HepG2 (cell line): ENCODE measurements at regions not wholly inside any gene's neighbourhood (a gene's known extent, or its start where the extent isn't known, plus 50 kb on each side); places are given as distances from the start of the nearest gene placed in this dataset.

ENCODE experiments used
- ATAC-seq: fragments of 200-7000 bp; cut with Tn5 transposase; 3 replicates; pipeline ENCODE4 v1.9.1; 2020; ENCODE audit warnings: mild to moderate bottlenecking, moderate library complexity
- BruUV-seq: library from RNA; stranded (reverse); fragments of 400-500 nt; replicated peaks from 2 replicates; lab custom pipeline; 2021; lab: Mats Ljungman, UMichigan
- CTCF ChIA-PET: fragments of 300-600 bp; formaldehyde crosslinking; extraction: SDS; loops from one replicate; lab custom pipeline; 2021; ENCODE audit warnings: low total read pairs, inconsistent platforms, low intra/inter-chr PET ratio; lab: Yijun Ruan, JAX
- POLR2A ChIA-PET: fragments of 350-600 bp; sonication (Branson Sonifier 250); formaldehyde crosslinking; loops from one replicate; lab custom pipeline; 2020; ENCODE audit warnings: antibody characterized with exemption, inconsistent platforms; lab: Yijun Ruan, JAX
- DNase-seq: peaks from one replicate; pipeline ENCODE4 v3.0.0-alpha.2; 2015; ENCODE audit warnings: low spot score
- FAIRE-seq: peaks from 3 replicates; lab custom pipeline; 2011; peaks lifted over from hg19 to GRCh38; lab: Jason Lieb, UNC
- H2AFZ ChIP-seq: one replicate; pipeline ENCODE4 v1.6.1; 2011; ENCODE audit warnings: low read length, inconsistent platforms
- H3K27ac ChIP-seq: fragments of 300-600 bp; 3 replicates; pipeline ENCODE4 v1.8.0; 2011; ENCODE audit warnings: mixed run types, mild to moderate bottlenecking, mixed read lengths, low read length, inconsistent platforms; ENCODE audit not compliant: insufficient read depth; ENCODE audit errors: extremely low read length
- H3K27me3 ChIP-seq, 2 experiments: fragments of 200-600 bp in 1 of 2; 2 replicates in 1 of 2; 3 replicates in 1 of 2; pipeline versions ENCODE4 v1.6.0 to v1.8.0; 2011; ENCODE audit warnings: low read length in 2 of 2, mild to moderate bottlenecking in 2 of 2, moderate library complexity in 2 of 2, inconsistent platforms in 1 of 2; ENCODE audit not compliant: insufficient read depth in 2 of 2, control insufficient read depth in 1 of 2
- H3K36me3 ChIP-seq, 2 experiments: fragments of 200-600 bp in 1 of 2; replicated peaks in 1 of 2; 2 replicates in 1 of 2; 3 replicates in 1 of 2; pipeline versions ENCODE4 v1.5.1 to v1.8.0; 2011; ENCODE audit warnings: low read length in 2 of 2, inconsistent platforms in 1 of 2; ENCODE audit not compliant: insufficient read depth in 2 of 2, control insufficient read depth in 1 of 2
- H3K4me1 ChIP-seq: 2 replicates; pipeline ENCODE4 v1.5.1; 2012; ENCODE audit warnings: low read length, inconsistent platforms; ENCODE audit not compliant: insufficient read depth
- H3K4me2 ChIP-seq: 2 replicates; pipeline ENCODE4 v1.6.0; 2011; ENCODE audit warnings: low read depth, low read length, inconsistent platforms
- H3K4me3 ChIP-seq, 3 experiments: fragments of 200-600 bp in 1 of 3; sonication (generic), shearing (Covaris generic) in 1 of 3; replicated peaks in 1 of 3; 2 replicates each; pipeline ENCODE4 v1.5.1; 2011 to 2016; ENCODE audit warnings: low read length in 3 of 3, inconsistent platforms in 2 of 3, low read depth in 2 of 3, mild to moderate bottlenecking in 2 of 3, control low read depth in 1 of 3, mixed read lengths in 1 of 3; ENCODE audit not compliant: insufficient read depth in 1 of 3
- H3K79me2 ChIP-seq: one replicate; pipeline ENCODE4 v1.6.1; 2011; ENCODE audit warnings: low read length, inconsistent platforms; ENCODE audit not compliant: insufficient read depth
- H3K9ac ChIP-seq: 2 replicates; pipeline ENCODE4 v1.6.0; 2011; ENCODE audit warnings: mild to moderate bottlenecking, low read depth, low read length, inconsistent platforms; ENCODE audit not compliant: insufficient read depth
- H3K9me3 ChIP-seq: 2 replicates; pipeline ENCODE4 v1.5.1; 2012; ENCODE audit warnings: mild to moderate bottlenecking, low read length
- H4K20me1 ChIP-seq: 2 replicates; pipeline ENCODE4 v1.6.0; 2011; ENCODE audit warnings: inconsistent platforms, mild to moderate bottlenecking, low read length, moderate library complexity; ENCODE audit not compliant: insufficient read depth
- CC2D1A ChIP-seq: sonication (generic); formaldehyde crosslinking; IDR thresholded peaks from 2 replicates; pipeline ENCODE4 v1.8.1; 2023; ENCODE audit warnings: mild to moderate bottlenecking, missing genetic modification reagents
- IKZF1 ChIP-seq: fragments of 450-650 bp; IDR thresholded peaks from 2 replicates; pipeline ENCODE4 v1.7.1; 2016
- ISL2 ChIP-seq: sonication (generic); formaldehyde crosslinking; IDR thresholded peaks from 2 replicates; pipeline ENCODE4 v1.5.0; 2020; ENCODE audit warnings: missing genetic modification reagents
- RXRB ChIP-seq: IDR thresholded peaks from 2 replicates; pipeline ENCODE4 v1.6.1; 2016; ENCODE audit warnings: borderline replicate concordance, missing genetic modification reagents, missing compliant biosample characterization
- U2AF2 ChIP-seq: fragments of 200-400 bp; formaldehyde crosslinking; IDR thresholded peaks from 2 replicates; pipeline ENCODE4 v1.6.1; 2017; ENCODE audit warnings: low read depth, mild to moderate bottlenecking, low read length
- ZNF160 ChIP-seq: sonication (generic); formaldehyde crosslinking; IDR thresholded peaks from 2 replicates; pipeline ENCODE4 v1.8.0; 2022; ENCODE audit warnings: mild to moderate bottlenecking, inconsistent platforms, missing genetic modification reagents
- WGBS: methylation state at CpG from one replicate; pipeline ENCODE4 v1.1.6; 2017; ENCODE audit warnings: low lambda C conversion rate; 5-methylcytosine and 5-hydroxymethylcytosine counted together
- in situ Hi-C: cut with HindIII; loops from 2 replicates; pipeline ENCODE4 v1.10.0; 2017; ENCODE audit warnings: low pct_unique_long_range_greater_than_20kb; ENCODE audit not compliant: extremely low pct_ligation_motif_present
- intact Hi-C: fragments of 100-400 bp; cut with micrococcal nuclease; formaldehyde crosslinking; loops from one replicate; pipeline ENCODE4 v1.10.0; 2022; ENCODE audit not compliant: unreplicated experiment
- TF ChIP-seq, protein P1 (sequence below): sonication (generic); formaldehyde crosslinking; IDR thresholded peaks from 2 replicates; pipeline ENCODE4 v1.5.0; 2020; ENCODE audit warnings: mild to moderate bottlenecking, missing genetic modification reagents
- TF ChIP-seq, protein P2 (sequence below): sonication (generic); formaldehyde crosslinking; IDR thresholded peaks from 2 replicates; pipeline ENCODE4 v1.4.0; 2020; ENCODE audit warnings: missing genetic modification reagents; ENCODE audit errors: not compliant biosample characterization

DNA sequence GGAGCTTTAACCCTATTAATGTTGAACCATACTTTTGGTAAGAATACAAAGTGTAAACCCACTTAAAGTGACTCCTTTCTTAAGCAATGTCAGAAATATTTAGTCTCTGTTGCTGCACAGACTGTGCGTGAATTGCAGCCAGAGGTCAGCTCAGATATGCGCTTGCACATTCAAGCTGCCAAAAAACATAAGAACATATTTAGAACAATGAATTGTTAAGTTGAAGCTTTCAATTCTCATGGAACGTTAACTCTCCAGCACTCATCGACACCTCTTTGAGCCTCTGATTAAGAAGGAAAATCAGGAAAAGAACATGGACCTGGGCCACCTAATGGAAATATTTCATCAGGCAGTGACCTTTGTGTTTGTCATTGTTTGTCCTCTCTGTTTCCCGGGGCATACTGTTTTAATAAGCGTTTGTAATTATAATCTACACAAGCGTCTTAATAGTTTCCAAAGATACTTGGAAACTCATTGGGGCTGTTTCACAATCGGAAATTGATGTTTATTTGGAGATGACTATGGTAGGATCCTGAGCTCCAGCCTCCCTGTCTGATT is 193.0 kb upstream of the CELF2 start (continued):
- TF ChIP-seq U2AF2 (no peak), RXRB (no peak), CC2D1A (no peak), IKZF1 (no peak)
- TF ChIP-seq, protein P1, sequence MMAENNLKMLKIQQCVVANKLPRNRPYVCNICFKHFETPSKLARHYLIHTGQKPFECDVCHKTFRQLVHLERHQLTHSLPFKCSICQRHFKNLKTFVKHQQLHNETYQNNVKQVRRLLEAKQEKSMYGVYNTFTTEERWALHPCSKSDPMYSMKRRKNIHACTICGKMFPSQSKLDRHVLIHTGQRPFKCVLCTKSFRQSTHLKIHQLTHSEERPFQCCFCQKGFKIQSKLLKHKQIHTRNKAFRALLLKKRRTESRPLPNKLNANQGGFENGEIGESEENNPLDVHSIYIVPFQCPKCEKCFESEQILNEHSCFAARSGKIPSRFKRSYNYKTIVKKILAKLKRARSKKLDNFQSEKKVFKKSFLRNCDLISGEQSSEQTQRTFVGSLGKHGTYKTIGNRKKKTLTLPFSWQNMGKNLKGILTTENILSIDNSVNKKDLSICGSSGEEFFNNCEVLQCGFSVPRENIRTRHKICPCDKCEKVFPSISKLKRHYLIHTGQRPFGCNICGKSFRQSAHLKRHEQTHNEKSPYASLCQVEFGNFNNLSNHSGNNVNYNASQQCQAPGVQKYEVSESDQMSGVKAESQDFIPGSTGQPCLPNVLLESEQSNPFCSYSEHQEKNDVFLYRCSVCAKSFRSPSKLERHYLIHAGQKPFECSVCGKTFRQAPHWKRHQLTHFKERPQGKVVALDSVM (CRISPR knock-in tag), result no peak
- TF ChIP-seq, protein P2, sequence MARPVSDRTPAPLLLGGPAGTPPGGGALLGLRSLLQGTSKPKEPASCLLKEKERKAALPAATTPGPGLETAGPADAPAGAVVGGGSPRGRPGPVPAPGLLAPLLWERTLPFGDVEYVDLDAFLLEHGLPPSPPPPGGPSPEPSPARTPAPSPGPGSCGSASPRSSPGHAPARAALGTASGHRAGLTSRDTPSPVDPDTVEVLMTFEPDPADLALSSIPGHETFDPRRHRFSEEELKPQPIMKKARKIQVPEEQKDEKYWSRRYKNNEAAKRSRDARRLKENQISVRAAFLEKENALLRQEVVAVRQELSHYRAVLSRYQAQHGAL (CRISPR knock-in tag), result no peak

DNA sequence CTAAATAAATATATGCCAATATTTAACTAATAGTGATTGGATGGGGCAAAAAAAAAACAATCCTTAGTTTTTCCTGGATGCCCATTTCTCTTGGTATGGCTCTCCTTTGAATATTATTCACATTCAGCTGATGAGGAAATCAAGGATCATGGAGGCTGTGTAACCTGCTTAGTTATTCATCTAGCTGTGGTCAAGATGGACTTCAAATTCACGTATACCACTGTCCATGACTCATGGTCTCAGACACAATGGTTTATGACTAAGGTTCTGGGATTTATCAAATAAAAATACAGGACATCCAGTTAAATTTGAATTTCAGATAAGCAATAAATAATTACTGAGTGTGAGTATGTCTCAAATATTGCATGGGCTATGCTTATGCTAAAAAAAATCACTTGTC is 191.5 kb upstream of the CELF2 start:
- in situ Hi-C loops, result no loop called here
- H2AFZ ChIP-seq, result no peak overlapping the region
- no peaks in the 10 kb centered on the region for H3K4me1 ChIP-seq
- H3K9ac ChIP-seq, result no peak overlapping the region
- 5% methylated on average over 1 of the region's 1 CpG for WGBS
- no TSS peak for BruUV-seq
- H4K20me1 ChIP-seq, result no peaks in the 10 kb centered on the region
- intact Hi-C loops, result no loop called here
- H3K9me3 ChIP-seq, result peaks cover 6% of the 10 kb centered on the region; the same call in 1 of the 2 replicates
- DNase-seq (no peak), ATAC-seq (no peak), FAIRE-seq (no peak)
- H3K79me2 ChIP-seq, result no peaks in the 10 kb centered on the region
- no peak overlapping the region for H3K27ac ChIP-seq
- ChIA-PET CTCF (no interaction called here), POLR2A (no interaction called here)
- no peak for TF ChIP-seq ISL2 (CRISPR knock-in tag)
- no peak for TF ChIP-seq ZNF160 (CRISPR knock-in tag)
- H3K36me3 ChIP-seq, result no peaks in the 10 kb centered on the region
- no peak overlapping the region for H3K4me2 ChIP-seq
- no peak overlapping the region for H3K4me3 ChIP-seq
- no peaks in the 10 kb centered on the region for H3K27me3 ChIP-seq
